Posterior vena cava (tissue), 2 donors: ENCODE measurements at regions not wholly inside any gene's neighbourhood (a gene's known extent, or its start where the extent isn't known, plus 50 kb on each side); places are given as distances from the start of the nearest gene placed in this dataset.
"Not testable (repeated sequence)": the region's sequence is repeated elsewhere in the genome, so short reads cannot be mapped to it uniquely, and the experiment has no call there.

ENCODE experiments used
- DNase-seq: peaks from one replicate; pipeline ENCODE4 v3.0.0-alpha.2; 2020; ENCODE audit warnings: low spot score
- intact Hi-C, 2 donors: fragments of 100-400 bp; cut with DNase I; formaldehyde crosslinking; loops; one replicate each; pipeline versions ENCODE4 v1.14.1 to v1.14.2; 2022 to 2023
- donor health status: DM: yes; HTN: yes; CAD: no.
- donor health status: DM: yes; HTN: yes; CAD: no.

DNA sequence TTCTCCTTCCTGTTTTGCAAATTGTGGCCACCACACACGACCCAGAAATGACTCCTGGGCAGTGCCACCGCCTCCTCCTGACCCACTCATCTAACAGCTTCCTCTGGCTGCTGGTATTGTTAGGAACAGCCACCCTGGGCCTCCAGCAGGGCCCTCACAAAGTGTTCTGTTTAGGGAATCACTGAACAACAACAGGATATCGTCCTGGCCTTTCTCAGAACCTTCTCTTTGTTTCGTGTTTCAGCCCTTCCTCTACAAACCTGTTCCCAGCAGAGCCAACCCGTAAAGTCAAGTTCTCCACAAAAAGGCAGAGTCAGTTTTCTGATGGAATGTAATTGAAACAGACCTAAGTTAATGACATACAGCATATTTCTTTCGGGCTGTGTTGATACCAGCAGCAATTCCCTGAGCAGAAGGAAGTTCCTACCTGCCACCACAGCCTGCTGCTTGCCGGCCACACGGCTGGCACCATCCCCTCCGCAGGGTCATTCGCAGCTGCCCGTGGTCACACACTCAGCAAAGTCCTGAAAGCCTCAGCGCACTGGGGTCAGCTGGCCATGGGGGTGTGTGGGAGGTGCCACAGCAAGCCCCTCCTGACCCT lies 91.7 kb upstream of the PITRM1 start:
- no peak for DNase-seq
- intact Hi-C loops = no loop called here

DNA sequence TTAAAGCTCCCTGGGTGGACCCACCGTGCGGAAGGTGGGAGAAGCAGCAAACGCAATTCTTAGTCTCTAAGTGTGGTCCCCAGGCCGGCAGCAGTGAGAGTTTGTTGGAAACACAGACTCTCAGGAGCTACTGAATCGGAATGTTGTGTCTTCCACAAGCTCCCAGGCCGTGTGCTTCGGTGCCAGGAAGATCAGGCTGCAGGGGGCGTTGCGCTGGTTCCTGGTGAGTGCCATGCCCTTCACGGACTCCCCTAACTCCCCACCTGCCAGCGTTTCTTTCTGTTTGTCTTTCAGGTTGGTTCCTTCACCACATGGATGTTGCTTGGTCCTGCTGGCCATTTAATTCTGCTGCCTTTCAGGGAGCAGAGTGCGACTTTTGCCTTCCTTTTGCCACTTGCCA lies 91.2 kb upstream of the PITRM1 start:
- intact Hi-C loops = no loop called here
- no peak for DNase-seq

DNA sequence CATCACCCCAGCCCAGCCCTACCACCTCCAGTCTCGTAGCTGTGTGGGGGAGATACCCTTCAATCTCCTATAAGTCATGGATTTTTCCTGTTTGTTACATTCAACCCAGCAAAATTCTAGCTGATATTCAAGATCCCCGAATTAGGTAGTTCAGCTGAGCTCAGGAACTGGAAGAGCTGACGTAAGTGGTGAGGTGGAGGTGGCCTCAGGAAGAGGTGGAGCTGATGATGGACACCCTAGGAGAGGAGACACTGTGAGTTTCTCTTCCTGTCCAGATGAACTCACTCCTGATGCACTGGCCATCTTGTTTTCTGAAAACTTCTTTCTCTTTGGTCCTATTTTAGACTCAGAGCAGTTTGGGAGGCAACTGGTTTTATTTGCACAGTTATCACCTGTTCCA lies 90.5 kb upstream of the PITRM1 start:
- intact Hi-C loops = no loop called here
- DNase-seq = no peak

DNA sequence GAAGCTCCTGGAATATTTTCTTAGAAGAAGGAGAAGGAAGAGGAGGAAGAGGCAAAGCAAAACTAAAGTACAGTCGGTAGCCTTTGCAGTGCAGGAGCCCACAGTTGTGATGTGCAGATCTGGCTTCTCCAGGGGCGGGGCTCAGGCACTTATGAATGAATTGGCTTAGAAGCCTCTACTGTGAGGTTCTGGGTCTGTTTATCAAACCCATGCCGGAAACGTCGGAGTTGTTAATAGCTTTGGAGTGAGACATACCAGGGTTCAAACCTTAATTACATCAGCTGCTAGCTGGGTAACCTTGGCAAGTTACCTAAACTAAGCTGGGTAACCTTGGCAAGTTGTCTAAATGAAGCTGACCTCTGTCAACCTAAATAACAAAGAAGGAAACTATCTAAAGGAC lies 89.3 kb upstream of the PITRM1 start:
- intact Hi-C loops = no loop called here
- no peak for DNase-seq

DNA sequence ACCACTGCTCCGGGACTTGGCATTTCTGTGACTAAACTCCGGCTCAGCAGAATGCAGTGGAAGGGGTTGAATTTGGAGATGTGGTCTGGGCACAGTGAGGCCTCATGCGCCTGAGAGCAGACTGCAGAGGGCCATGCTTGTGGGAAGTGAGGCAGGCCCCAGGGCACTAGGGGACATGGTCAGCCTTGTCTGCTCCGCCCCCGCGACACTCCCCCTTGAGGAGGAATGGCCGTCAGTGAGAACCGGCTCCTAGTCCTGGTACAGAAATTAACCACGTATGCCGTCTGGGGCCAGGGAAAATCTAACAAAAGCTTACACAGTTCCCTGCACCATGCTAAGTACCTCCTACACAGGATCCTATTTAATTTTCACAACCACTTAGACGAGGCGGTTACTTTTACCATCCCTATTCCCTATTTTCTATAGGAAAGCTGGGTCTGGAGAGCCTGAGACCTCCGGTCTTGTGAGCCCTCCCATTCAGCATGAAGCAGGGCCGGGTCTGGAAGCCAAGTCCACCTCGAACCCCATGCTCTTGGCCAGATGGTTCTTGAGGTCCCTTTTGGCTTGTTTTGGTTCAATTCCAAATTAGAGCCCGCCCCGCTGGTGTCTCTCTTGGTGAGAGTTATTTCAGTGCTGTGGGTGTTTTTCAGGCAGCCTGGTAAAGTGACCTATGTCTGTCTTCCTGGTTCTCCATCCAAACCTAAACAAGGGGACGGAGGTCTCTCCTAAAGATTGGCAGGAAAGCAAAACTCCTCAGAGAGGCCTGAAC lies 87.7 kb upstream of the PITRM1 start:
- intact Hi-C loops = no loop called here
- no peak for DNase-seq

DNA sequence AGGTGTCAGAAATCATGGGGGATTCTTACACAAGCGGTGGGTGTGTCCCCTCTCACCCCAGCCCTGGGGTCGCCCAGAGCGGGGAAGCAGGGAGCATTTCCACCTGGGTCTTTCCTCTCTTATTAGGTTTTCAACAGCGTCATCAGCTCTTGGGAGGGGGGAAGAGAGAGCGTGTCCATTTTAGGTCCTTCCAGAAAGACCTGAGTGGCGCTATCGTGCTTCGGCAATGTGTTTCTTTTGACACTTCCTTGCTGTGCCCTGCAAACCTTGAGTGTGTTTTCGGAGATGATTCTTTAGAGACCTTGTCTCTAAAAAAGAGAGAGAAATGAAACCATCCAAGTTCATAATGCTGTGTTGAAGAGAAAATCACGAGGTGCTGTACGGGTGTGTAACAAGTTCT lies 86.9 kb upstream of the PITRM1 start:
- intact Hi-C loops = no loop called here
- no peak for DNase-seq

DNA sequence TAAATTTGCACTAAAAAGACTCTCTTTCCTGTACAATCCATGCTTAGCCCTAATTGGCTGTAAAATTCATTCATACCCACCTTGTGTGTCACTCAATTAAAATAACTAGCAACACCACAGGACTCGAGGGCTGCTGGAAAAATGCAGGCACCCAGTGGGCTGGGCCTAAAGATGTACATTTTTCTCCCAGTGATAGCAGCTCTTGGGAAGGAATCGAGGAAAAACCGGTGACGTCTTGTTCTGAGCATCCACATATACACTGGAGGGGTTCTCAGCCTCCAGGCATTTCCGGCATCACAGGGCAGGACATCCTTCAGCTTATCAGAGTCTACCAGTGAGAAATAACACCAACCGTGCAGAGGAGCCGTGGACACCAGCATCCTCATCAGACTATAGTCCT lies 85.8 kb upstream of the PITRM1 start:
- intact Hi-C loops = no loop called here
- no peak for DNase-seq

DNA sequence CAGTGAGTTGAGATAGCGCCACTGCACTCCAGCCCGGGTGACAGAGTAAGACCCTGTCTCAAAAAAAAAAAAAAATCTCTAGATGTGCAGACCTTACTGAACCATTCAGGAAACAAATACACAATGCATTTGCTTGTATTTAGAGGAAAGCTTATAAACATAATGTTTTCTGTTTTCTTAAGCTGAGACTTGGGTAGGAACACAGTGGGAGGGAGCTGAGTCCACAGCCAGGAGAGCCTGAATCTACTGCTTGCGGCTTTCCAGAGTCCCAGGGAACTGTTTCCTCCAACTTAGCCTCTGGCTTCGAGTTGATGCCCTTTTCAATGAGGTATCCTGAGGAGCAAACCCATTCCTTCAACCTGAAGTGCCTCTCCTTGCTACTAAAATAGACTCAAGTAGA lies 83.0 kb upstream of the PITRM1 start:
- intact Hi-C loops = no loop called here
- DNase-seq = no peak

DNA sequence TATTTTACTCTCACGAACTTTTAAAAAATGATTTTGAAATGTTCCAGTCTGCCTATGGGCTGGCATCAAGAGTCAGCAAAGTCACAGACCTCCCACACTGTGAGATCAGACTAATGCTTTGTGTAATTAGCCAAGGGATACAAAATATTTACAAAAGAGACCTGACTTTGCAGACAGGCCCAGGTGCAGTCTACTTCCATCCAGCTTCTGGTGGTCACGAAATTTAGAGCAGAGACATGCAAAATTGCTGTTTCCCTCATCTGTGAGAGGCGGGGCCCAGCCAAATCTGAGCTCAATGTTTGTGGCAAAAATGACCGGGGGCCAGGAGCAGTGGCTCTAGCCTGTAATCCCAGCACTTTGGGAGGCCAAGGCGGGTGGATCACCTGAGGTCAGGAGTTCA lies 82.5 kb upstream of the PITRM1 start:
- no peak for DNase-seq
- intact Hi-C loops = no loop called here

DNA sequence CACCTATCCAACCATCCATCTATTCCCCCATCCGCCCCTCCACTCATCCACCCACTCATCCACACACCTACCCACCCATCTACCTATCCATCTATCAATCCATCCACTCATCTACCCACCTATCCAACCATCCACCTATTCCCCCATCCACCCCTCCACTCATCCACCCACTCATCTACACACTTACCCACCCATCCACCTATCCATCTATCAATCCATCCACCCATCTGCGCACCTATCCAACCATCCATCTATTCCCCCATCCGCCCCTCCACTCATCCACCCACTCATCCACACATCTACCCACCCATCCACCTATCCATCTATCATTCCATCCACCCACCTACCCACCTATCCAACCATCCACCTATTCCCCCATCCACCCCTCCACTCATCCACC lies 81.4 kb upstream of the PITRM1 start:
- DNase-seq, intact Hi-C loops: not testable (repeated sequence)

DNA sequence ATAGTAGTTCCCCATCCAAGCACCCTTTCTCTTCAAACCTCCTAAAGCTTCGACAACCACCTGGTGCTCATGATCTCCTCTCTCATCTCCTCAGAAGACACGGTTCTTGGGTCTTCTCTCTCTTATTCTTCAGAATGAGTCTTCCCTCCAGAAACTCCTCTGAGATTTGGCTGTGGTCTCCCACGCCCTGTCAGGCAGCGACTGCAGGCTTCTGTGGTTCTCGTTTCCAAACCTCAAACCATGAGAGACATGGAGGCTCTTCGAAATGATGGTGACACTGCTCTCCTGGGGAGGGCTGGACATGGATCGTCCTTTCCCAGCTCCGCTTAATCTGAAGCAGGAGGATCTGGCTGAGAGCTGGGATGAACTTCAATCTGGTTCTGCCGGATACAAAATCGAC lies 78.6 kb upstream of the PITRM1 start:
- no peak for DNase-seq
- intact Hi-C loops = no loop called here

DNA sequence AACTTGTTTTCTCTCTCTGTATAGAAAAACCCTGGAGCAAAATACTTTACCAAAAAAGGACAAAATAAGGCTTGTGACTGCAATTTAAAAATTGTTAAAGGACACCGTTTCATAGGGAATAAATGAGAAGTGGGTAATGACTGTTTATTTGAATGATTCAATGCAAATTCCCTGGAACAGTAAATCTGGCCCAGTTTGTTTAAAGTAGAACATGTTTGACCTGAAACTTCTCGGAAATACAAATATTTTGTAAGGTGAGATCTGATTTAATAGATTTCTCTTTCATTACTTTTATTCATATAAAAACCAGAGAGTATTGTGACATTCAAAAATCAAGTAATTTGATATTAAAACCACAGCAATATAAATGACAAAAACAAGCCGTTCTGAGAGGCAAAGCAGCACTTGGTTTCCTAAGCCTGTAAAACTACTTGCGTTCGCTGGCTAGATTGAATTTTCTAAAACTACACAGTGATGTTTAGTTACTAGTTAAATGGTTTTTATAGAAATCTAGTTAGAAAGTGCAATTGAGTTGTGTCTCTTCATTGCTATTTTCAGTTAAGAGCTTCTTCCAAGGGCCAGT lies 76.8 kb upstream of the PITRM1 start:
- intact Hi-C loops = loop anchor here (2.0 to 10.0 kb wide), 3 partner anchors 225 to 948 kb away; no protein-coding TSS in a partner anchor
- no peak for DNase-seq

DNA sequence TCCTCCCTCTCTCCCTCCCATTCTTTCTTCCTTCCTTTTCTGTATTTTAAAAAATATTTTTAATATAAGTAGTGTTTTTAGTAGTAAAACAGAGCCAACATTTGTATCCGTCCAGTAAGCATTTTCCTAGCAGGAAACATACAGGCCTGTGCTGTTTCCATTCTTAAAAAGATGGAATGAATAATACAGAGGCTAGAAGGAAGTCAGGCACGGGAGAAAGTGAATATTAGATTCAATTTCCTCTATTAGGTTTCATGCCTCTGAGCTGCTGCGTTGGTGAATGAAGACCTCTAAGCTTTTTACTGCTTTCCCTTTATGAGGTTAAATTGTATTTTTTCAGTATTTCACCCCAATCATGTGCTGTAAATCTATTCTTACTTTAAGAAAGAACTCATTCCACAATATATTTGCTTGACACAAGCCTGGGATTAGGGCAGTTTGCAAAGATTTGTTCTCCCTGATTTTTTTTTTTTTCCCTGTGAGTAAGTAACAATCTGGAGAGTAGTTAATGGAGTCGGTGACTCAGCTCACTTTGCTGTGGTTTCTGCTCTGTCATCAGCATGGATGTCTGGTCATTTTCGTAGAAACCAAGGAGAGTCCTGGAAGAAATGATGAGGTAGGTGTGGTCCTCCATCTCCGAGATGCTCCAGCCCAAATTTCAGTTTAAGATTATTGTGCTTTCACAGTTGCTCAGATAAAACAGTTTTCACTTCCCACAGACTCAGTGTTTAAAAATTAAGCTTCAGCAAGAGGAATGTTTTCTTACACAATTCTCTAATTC lies 76.1 kb upstream of the PITRM1 start:
- DNase-seq = no peak
- intact Hi-C loops = loop anchor here (2.0 to 10.0 kb wide), 3 partner anchors 226 to 949 kb away; no protein-coding TSS in a partner anchor

DNA sequence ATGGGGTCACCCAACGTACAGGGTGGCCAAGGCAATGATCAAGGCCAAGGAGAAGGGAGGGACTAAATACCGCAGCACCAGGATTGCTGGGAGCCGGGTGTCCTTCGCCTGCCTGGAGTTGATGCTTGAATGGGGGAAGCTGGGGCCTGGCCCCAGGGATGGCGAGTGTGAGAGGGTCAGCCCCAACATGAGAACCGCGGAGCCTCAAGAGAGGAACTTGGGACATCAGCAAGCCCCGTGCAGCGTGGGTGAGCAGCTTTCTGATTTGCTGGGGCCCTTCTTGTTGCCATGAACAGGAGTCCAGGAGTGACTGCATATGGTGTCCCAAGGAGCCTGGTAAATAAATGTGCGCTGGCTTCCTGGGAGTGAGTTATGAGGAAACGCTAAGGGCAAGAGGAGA lies 72.8 kb upstream of the PITRM1 start:
- intact Hi-C loops = loop anchor here in 1 of 2 donors (5.0 to 10.0 kb wide), 2 partner anchors 229 to 952 kb away; no protein-coding TSS in a partner anchor
- no peak for DNase-seq

DNA sequence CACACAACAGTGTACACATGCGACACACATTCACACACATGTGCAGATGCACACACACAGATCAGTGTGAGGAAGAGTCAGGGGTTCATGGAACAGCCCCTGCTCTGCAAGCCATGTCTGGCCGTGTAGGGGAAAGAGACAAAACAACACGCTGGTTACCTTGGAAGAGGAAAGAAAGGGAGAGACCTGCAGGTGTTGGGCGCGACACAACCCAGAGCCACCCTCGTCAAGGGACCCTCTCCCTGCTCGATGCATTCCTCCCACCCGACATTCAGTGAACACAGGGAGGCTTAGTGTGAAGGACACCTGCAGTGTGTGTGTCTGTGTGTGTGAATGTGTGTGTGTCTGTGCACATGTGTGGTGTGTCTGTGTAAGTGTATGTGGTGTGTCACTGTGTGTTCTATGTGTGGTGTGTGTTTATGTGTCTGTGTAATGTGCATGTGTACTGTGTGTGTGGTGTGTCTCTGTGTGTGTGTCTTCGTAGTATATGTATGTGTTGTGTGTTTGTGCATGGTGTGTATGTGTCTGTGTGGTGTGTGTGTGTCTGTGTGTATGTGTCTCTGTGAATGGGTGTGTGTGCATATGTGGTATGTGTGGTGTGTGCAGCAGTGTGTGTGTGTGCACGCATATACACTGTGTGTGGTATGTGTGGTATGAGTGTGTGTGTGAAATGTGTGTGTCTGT lies 69.5 kb upstream of the PITRM1 start:
- intact Hi-C loops = loop anchor here in 1 of 2 donors (10.0 kb wide), 1 partner anchor 233 kb away; no protein-coding TSS in a partner anchor
- no peak for DNase-seq

DNA sequence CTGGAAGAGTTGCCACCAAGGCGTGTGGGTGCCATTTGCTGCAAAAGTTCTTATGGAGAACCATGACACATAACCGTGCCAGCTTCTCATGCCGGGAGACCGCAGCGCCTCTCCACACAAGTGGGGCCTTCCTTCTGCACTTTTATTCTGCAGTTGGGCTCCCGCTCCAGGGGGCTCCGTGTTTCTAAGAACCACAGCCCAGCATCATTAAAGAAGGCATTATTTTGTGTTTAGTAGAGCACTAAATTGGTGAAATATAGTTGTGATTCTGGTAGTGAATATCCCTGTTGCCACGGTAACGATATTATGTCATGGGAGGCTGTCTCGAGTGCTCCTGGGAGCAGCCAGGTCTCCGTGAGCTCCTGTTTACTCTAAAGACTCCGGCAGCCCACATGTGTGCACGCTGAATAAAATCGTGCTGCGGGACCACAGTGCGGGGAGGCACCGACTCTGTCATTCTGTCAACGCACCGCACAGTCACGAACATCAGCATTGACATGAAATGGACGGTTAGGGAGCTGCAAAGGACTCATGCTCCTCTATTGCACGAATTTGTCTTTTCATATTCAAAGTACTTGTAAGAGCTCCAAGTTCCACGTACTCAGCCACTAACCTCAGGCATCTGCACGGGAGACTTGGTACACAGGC lies 68.8 kb upstream of the PITRM1 start:
- DNase-seq = no peak
- intact Hi-C loops = loop anchor here in 1 of 2 donors (10.0 kb wide), 1 partner anchor 233 kb away; no protein-coding TSS in a partner anchor

DNA sequence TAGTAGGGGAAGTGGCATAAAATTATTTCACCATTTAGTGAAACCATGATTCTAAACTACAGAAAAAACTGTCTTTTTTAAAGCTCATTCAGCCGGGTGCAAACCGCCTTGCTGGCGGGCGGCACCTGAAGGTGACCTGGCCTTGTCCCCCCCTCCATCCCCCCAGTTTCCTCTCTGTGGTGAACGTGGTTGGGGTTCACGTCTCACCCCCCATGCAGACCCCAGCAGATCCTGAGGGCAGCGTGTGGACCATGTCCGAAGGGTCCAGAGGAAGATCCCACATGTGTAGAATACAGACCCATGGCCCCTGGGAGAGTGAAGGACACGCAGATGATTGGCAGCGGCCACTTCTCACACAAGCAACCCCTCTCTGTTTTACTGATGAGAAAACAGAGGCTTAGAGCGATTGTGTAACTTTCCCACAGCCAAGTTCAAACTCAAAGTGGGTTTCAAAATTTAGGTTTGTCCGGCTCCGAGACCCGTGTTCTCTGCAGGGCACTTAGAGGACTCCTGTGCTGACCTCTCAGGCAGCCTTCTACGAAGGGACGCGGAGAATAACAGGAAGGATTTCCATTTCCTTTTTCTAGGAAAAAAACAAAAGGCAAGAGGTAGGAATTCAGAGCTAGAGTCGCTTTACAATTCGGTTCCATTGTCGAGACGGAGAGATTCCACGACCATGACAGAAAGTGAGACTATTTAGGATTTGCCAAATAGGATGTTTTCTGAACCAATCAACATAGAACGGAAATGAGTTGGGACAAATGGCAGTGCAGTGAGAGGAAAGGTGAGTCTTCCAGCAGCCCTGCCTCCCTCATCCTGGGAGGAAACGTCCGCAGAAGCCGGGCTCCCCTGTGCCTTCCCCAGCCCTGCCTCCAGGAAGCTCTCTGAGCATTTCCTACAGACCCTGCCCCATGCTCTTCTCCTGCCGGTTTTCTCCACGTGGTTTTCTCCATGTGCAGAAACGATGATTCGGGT lies 67.6 kb upstream of the PITRM1 start:
- intact Hi-C loops = loop anchor here in 1 of 2 donors (5.0 to 10.0 kb wide), 3 partner anchors 235 to 1415 kb away; no protein-coding TSS in a partner anchor

More for the DNA sequence above, 67.6 kb upstream of the PITRM1 start:
- no peak for DNase-seq
